Uterus (tissue), 2 donors: ENCODE measurements at regions not wholly inside any gene's neighbourhood (a gene's known extent, or its start where the extent isn't known, plus 50 kb on each side); places are given as distances from the start of the nearest gene placed in this dataset.

ENCODE experiments used
- POLR2A ChIP-seq, 2 donors: fragments of 450-650 bp; IDR thresholded peaks; one replicate each; pipeline ENCODE4 v1.6.1; 2016; ENCODE audit warnings: antibody characterized with exemption in 2 of 2, mild to moderate bottlenecking in 1 of 2, moderate library complexity in 1 of 2
- TF ChIP-seq, protein P1 (sequence below), 4 experiments: fragments of 200-600 bp in 2 of 4; fragments of 450-650 bp in 2 of 4; sonication (generic) in 2 of 4; IDR thresholded peaks; one replicate each; pipeline ENCODE4 v1.5.1; 2016 to 2019; ENCODE audit warnings: antibody characterized with exemption in 4 of 4, mild to moderate bottlenecking in 2 of 4, moderate library complexity in 1 of 4

DNA sequence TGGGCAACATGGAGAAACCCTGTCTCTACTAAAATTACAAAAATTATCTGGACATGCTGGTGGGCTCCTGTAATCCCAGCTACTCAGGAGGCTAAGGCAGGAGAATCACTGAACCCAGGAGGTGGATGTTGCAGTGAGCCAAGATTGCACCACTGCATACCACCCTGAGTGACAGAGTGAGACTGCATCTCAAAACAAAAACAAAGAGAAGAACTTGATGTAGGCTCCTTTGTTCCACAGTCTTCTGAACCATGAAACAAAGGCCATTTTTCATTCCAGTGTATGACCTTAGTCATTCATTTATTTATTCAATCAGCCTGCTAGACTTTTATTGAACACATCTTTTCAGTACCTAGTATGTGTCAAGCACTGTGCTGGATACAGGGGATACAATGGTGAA is 369.6 kb downstream of the FAT3 start:
- TF ChIP-seq, protein P1, sequence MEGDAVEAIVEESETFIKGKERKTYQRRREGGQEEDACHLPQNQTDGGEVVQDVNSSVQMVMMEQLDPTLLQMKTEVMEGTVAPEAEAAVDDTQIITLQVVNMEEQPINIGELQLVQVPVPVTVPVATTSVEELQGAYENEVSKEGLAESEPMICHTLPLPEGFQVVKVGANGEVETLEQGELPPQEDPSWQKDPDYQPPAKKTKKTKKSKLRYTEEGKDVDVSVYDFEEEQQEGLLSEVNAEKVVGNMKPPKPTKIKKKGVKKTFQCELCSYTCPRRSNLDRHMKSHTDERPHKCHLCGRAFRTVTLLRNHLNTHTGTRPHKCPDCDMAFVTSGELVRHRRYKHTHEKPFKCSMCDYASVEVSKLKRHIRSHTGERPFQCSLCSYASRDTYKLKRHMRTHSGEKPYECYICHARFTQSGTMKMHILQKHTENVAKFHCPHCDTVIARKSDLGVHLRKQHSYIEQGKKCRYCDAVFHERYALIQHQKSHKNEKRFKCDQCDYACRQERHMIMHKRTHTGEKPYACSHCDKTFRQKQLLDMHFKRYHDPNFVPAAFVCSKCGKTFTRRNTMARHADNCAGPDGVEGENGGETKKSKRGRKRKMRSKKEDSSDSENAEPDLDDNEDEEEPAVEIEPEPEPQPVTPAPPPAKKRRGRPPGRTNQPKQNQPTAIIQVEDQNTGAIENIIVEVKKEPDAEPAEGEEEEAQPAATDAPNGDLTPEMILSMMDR (IDR thresholded peaks at IDR 0.05), result no peak
- TF ChIP-seq POLR2A (IDR thresholded peaks at IDR 0.05), result no peak
